ENCODE measurements at regions not wholly inside any gene's neighbourhood (a gene's known extent, or its start where the extent isn't known, plus 50 kb on each side); places are given as distances from the start of the nearest gene placed in this dataset.

DNA sequence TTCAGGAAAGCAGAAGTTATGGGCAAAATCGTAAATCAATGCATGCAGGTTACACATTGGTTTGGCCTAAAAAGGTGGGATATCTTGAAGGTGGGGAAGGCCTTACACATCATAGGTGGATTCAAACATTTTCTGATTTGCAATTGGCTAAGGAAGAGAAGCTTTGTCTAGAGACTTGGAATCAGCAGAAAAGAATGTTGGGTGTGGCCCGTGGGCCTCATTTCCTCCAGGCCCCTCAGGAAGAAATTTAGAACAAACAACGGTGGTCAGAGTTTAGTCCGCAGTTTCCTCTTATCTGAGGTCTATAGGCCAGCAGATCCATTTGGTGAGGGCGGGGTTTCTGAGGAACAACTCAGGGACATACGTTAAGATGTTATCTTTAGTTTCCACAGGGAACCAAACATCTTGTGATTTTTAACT, 50.9 kb upstream of the AFF3 start:
- TF ChIP-seq, protein P1, sequence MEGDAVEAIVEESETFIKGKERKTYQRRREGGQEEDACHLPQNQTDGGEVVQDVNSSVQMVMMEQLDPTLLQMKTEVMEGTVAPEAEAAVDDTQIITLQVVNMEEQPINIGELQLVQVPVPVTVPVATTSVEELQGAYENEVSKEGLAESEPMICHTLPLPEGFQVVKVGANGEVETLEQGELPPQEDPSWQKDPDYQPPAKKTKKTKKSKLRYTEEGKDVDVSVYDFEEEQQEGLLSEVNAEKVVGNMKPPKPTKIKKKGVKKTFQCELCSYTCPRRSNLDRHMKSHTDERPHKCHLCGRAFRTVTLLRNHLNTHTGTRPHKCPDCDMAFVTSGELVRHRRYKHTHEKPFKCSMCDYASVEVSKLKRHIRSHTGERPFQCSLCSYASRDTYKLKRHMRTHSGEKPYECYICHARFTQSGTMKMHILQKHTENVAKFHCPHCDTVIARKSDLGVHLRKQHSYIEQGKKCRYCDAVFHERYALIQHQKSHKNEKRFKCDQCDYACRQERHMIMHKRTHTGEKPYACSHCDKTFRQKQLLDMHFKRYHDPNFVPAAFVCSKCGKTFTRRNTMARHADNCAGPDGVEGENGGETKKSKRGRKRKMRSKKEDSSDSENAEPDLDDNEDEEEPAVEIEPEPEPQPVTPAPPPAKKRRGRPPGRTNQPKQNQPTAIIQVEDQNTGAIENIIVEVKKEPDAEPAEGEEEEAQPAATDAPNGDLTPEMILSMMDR (IDR thresholded peaks at IDR 0.05) = no peak
- no peak for TF ChIP-seq POLR2AphosphoS5 (IDR thresholded peaks at IDR 0.05)

All from esophagus muscularis mucosa (tissue), 3 donors.